ENCODE measurements at regions not wholly inside any gene's neighbourhood (a gene's known extent, or its start where the extent isn't known, plus 50 kb on each side); places are given as distances from the start of the nearest gene placed in this dataset.

DNA sequence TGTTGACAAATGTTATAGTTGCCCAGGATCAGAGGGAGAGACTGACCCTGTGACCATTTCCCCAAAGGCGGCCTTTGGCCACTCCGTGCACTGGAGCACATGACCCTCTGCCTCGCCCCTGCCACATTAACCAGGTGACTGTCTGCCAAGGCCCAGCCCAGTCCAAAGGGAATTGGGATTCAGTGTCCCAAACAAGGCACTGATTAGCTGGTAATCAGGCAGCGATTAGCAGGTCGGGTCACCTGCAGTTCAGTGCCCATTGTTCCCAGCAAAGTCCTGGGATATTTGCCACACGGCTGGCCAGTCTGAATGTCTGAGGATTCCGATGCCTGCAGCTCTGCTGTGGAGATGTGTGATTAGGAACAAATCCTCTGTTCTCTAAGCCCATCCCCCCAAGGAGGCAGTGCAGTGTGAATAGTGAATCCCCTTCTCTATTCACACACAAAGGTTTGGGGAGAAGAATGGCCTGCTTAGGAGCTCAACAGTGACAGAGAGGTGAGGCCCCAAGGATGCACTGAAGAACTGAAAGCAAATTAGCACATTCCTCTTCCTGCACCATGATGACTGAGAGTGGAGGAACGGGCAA is 123.1 kb upstream of the MAF start:
- H3K4me3 ChIP-seq (ENCODE audit: low read depth, low read length), result no peak overlapping the region
- DNase-seq (ENCODE audit: low read depth), result no peak
- TF ChIP-seq, protein P1, sequence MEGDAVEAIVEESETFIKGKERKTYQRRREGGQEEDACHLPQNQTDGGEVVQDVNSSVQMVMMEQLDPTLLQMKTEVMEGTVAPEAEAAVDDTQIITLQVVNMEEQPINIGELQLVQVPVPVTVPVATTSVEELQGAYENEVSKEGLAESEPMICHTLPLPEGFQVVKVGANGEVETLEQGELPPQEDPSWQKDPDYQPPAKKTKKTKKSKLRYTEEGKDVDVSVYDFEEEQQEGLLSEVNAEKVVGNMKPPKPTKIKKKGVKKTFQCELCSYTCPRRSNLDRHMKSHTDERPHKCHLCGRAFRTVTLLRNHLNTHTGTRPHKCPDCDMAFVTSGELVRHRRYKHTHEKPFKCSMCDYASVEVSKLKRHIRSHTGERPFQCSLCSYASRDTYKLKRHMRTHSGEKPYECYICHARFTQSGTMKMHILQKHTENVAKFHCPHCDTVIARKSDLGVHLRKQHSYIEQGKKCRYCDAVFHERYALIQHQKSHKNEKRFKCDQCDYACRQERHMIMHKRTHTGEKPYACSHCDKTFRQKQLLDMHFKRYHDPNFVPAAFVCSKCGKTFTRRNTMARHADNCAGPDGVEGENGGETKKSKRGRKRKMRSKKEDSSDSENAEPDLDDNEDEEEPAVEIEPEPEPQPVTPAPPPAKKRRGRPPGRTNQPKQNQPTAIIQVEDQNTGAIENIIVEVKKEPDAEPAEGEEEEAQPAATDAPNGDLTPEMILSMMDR (IDR thresholded peaks at IDR 0.05; ENCODE audit: insufficient read depth, low read depth, low read length, missing control alignments), result no peak

DNA sequence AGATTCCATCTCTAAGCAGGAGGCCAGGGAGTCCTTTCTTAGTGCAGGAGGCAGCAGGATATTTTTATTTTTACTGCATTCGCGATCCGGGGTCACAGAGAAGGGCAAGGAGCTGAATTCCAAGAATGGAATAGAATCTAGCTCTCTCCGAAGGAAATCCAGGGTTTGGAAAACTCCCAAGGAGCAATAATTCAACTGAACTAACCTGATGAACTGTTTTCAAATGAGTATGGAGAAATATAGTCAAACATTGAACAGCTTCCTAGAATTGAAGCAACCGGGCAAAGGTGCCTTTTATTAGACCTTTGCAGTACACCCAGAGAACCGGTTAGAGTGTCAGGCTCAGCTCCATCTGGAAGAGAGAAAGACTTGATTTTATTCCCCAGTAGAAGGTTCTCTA is 120.7 kb upstream of the MAF start:
- TF ChIP-seq, protein P1 (IDR thresholded peaks at IDR 0.05; ENCODE audit: insufficient read depth, low read depth, low read length, missing control alignments), result no peak
- no peak overlapping the region for H3K4me3 ChIP-seq (ENCODE audit: low read depth, low read length)
- no peak for DNase-seq (ENCODE audit: low read depth)

DNA sequence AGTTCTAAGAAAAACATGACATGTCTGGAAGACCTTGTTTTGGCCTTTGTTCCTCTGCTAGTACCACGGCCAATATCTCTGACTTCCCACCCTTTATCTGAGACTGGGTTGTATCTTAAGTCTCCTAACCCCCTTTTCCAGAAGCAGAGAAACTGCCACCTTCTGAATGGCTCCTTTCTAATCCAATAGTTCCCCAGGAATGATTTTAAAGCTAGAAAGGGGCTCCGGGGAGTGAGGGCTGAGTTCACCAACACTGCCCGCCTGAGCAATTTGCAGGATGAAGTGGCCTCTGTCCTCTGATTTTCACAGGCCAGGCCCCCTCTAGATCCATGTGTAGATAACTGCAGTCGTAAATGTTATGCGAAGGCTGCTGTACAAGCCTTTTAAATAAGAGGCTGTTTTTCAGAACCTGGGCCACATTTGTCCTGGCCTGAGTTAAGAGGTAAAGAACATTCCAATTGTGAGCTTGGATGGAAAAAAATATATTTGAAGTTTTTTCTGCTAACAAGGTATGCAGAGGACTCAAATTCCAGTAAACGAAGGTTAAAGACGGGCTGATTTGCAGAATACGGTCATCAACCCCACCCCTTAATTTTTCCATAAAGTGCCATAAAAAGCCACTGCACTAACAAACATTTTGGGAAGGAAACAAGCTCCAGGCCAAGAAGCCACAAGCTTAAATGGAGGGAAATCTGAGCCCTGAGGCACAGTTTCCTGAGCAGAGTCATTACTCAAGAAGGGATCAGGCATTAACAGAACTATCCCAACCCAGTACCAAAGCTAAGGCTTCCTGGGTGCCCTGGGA is 117.0 kb upstream of the MAF start:
- TF ChIP-seq, protein P1 (IDR thresholded peaks at IDR 0.05; ENCODE audit: insufficient read depth, low read depth, low read length, missing control alignments), result no peak
- H3K4me3 ChIP-seq (ENCODE audit: low read depth, low read length), result no peak overlapping the region
- DNase-seq (ENCODE audit: low read depth), result no peak

DNA sequence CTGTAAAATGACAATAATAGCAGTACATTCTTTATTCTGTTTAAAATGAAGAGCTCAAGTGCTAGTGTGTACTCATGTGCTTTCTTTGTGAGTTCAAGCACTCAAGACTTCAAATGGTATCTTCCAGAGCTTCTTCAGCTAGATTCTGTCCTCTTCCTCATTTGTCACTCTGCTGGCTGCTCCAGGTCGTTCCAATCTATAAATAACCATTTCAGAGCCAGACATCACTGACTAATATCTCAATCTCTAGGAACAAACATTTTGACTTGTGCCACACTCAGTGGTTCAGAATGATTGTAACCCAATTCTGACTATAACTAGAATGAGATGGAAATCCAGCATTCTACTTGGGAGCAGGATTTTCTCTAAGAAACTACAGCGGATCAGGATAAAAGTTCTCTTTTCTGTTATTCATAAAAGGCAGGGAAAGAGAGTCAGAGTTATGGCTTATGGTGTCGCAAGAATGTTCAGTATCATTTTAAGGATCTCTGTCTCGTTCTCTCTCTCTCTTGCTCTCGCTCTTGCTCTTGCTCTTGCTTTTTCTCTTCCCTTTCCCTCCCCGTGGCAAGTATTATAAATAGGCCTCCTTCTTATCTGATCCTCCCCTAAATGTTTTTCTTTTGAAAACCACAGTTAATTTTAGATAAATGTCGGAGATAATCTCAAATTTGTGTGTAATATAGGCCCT is 116.3 kb upstream of the MAF start:
- no peak for DNase-seq (ENCODE audit: low read depth)
- no peak overlapping the region for H3K4me3 ChIP-seq (ENCODE audit: low read depth, low read length)
- TF ChIP-seq, protein P1 (IDR thresholded peaks at IDR 0.05; ENCODE audit: insufficient read depth, low read depth, low read length, missing control alignments), result no peak

DNA sequence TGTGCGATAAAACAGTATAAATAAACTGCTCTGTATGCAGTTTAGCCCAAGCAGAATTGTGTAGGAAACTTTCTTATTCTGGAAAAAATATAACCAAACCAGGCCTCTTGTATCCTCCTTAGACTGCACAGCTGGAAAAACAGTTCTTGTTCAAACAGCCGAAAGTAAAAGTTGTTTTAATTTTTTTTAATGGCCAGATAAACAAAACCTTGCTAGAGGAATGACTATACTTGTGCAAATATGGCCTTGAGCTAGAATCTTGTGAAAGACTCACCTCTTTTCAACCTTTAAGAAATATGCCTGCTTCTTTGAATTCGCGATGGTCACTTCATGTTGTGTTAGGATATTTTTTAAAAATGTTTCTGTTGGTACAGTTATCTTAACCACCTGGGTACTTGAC is 114.5 kb upstream of the MAF start:
- TF ChIP-seq, protein P1 (IDR thresholded peaks at IDR 0.05; ENCODE audit: insufficient read depth, low read depth, low read length, missing control alignments), result no peak
- no peak for DNase-seq (ENCODE audit: low read depth)
- H3K4me3 ChIP-seq (ENCODE audit: low read depth, low read length), result no peak overlapping the region

DNA sequence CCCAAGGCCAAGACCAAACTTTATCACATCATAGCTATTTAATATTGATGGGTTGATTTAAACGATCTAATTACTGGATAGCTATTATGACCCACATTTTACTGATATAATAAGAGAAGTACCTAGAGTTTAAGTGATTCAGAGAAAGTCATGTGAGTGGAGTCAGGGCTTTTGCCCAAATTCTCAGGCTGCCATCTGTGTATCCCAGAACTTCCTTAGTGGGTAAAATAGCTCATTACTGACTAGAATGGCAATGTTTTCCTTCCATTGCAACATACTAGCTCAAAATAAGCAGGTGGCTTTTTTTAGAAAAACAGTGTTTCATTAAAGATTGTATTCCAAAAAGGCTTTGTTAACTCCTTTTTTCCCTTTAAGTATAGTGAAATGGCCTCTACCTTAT is 113.9 kb upstream of the MAF start:
- H3K4me3 ChIP-seq (ENCODE audit: low read depth, low read length), result no peak overlapping the region
- DNase-seq (ENCODE audit: low read depth), result no peak
- TF ChIP-seq, protein P1 (IDR thresholded peaks at IDR 0.05; ENCODE audit: insufficient read depth, low read depth, low read length, missing control alignments), result no peak

Data from GM12865 (cell line).